Activated CD8-positive, alpha-beta memory T cell treated with anti-CD3 and anti-CD28 coated beads, Interleukin-2, amount 10 ng/mL, durations not matched to agents 7 days and 5 days (primary cell): ENCODE measurements at regions not wholly inside any gene's neighbourhood (a gene's known extent, or its start where the extent isn't known, plus 50 kb on each side); places are given as distances from the start of the nearest gene placed in this dataset.

Source experiments
- ATAC-seq: fragments of 150-1000 bp; cut with Tn5 transposase; one replicate; pipeline ENCODE4 v1.10.0; 2021; ENCODE audit warnings: moderate library complexity
- CTCF ChIA-PET: fragments of 350-600 bp; sonication (Branson Sonifier 250); formaldehyde crosslinking; loops from one replicate; lab custom pipeline; 2021; ENCODE audit warnings: antibody characterized with exemption; lab: Charles Lee
- DNase-seq: peaks from one replicate; pipeline ENCODE4 v3.0.0-alpha.2; 2020
- H3K27ac Mint-ChIP-seq: one replicate; pipeline ENCODE4 v1.8.0; 2021; ENCODE audit warnings: mild to moderate bottlenecking, mixed read lengths
- H3K27me3 Mint-ChIP-seq: one replicate; pipeline ENCODE4 v1.8.0; 2021; ENCODE audit warnings: mixed read lengths
- H3K36me3 Mint-ChIP-seq: one replicate; pipeline ENCODE4 v1.8.0; 2021; ENCODE audit warnings: mild to moderate bottlenecking, mixed read lengths
- H3K4me1 Mint-ChIP-seq: one replicate; pipeline ENCODE4 v1.8.0; 2021; ENCODE audit warnings: mixed read lengths
- H3K4me3 Mint-ChIP-seq: one replicate; pipeline ENCODE4 v1.8.0; 2021; ENCODE audit warnings: mild to moderate bottlenecking, moderate library complexity, mixed read lengths
- H3K9me3 Mint-ChIP-seq: one replicate; pipeline ENCODE4 v1.8.0; 2022; ENCODE audit warnings: low read depth, mixed read lengths

GRCh38 chr7:85620936-85621685 is 434.3 kb upstream of the SEMA3D start:
- CTCF ChIA-PET, result no interaction called here
- no peaks in the 10 kb centered on the region for H3K36me3 Mint-ChIP-seq
- no peaks in the 10 kb centered on the region for H3K4me1 Mint-ChIP-seq
- no peak overlapping the region for H3K4me3 Mint-ChIP-seq
- H3K9me3 Mint-ChIP-seq, result no peaks in the 10 kb centered on the region
- H3K27me3 Mint-ChIP-seq, result no peaks in the 10 kb centered on the region
- H3K27ac Mint-ChIP-seq, result no peak overlapping the region
- no peak for DNase-seq
- ATAC-seq, result no peak

GRCh38 chr7:85619236-85619635 is 432.4 kb upstream of the SEMA3D start:
- Mint-ChIP-seq H3K9me3 (peaks cover 3% of the 10 kb centered on the region), H3K27ac (no peak overlapping the region), H3K27me3 (no peaks in the 10 kb centered on the region), H3K4me1 (no peaks in the 10 kb centered on the region), H3K4me3 (no peak overlapping the region), H3K36me3 (no peaks in the 10 kb centered on the region)
- CTCF ChIA-PET, result no interaction called here
- DNase-seq (no peak), ATAC-seq (no peak)

GRCh38 chr7:85614684-85615083 is 427.8 kb upstream of the SEMA3D start:
- no peaks in the 10 kb centered on the region for H3K4me1 Mint-ChIP-seq
- ATAC-seq (no peak), DNase-seq (no peak)
- H3K4me3 Mint-ChIP-seq, result no peak overlapping the region
- H3K27ac Mint-ChIP-seq, result no peak overlapping the region
- CTCF ChIA-PET, result no interaction called here
- peaks cover 19% of the 10 kb centered on the region for H3K9me3 Mint-ChIP-seq
- no peaks in the 10 kb centered on the region for H3K36me3 Mint-ChIP-seq
- H3K27me3 Mint-ChIP-seq, result no peaks in the 10 kb centered on the region

GRCh38 chr7:85612514-85612913 is 425.7 kb upstream of the SEMA3D start:
- no peak for DNase-seq
- Mint-ChIP-seq H3K27me3 (no peaks in the 10 kb centered on the region), H3K4me3 (no peak overlapping the region), H3K36me3 (no peaks in the 10 kb centered on the region), H3K4me1 (no peaks in the 10 kb centered on the region), H3K9me3 (peaks cover 19% of the 10 kb centered on the region), H3K27ac (no peak overlapping the region)
- no peak for ATAC-seq
- CTCF ChIA-PET, result no interaction called here

- Mint-ChIP-seq H3K4me1 (no peaks in the 10 kb centered on the region), H3K36me3 (no peaks in the 10 kb centered on the region), H3K4me3 (no peak overlapping the region), H3K9me3 (peaks cover 20% of the 10 kb centered on the region), H3K27me3 (no peaks in the 10 kb centered on the region), H3K27ac (no peak overlapping the region)
- ATAC-seq, result no peak
- no peak for DNase-seq
- CTCF ChIA-PET, result no interaction called here
Measured at GRCh38 chr7:85608804-85609203, 421.9 kb upstream of the SEMA3D start.

GRCh38 chr7:85602196-85602595 is 415.3 kb upstream of the SEMA3D start:
- ATAC-seq, result no peak
- H3K4me3 Mint-ChIP-seq, result no peak overlapping the region
- H3K27me3 Mint-ChIP-seq, result no peaks in the 10 kb centered on the region
- H3K27ac Mint-ChIP-seq, result no peak overlapping the region
- H3K4me1 Mint-ChIP-seq, result no peaks in the 10 kb centered on the region
- CTCF ChIA-PET, result no interaction called here
- no peak for DNase-seq
- peaks cover 6% of the 10 kb centered on the region for H3K9me3 Mint-ChIP-seq
- H3K36me3 Mint-ChIP-seq, result no peaks in the 10 kb centered on the region

GRCh38 chr7:85600395-85600794 is 413.5 kb upstream of the SEMA3D start:
- H3K4me1 Mint-ChIP-seq, result no peaks in the 10 kb centered on the region
- H3K27me3 Mint-ChIP-seq, result no peaks in the 10 kb centered on the region
- ATAC-seq, result no peak
- H3K9me3 Mint-ChIP-seq, result peaks cover 2% of the 10 kb centered on the region
- no peaks in the 10 kb centered on the region for H3K36me3 Mint-ChIP-seq
- no peak overlapping the region for H3K27ac Mint-ChIP-seq
- H3K4me3 Mint-ChIP-seq, result no peak overlapping the region
- CTCF ChIA-PET, result no interaction called here
- no peak for DNase-seq

- H3K27me3 Mint-ChIP-seq, result no peaks in the 10 kb centered on the region
- H3K9me3 Mint-ChIP-seq, result no peaks in the 10 kb centered on the region
- DNase-seq, result no peak
- no peak overlapping the region for H3K4me3 Mint-ChIP-seq
- no peaks in the 10 kb centered on the region for H3K36me3 Mint-ChIP-seq
- ATAC-seq, result no peak
- CTCF ChIA-PET, result no interaction called here
- H3K27ac Mint-ChIP-seq, result no peak overlapping the region
- H3K4me1 Mint-ChIP-seq, result no peaks in the 10 kb centered on the region
Measured at GRCh38 chr7:85596827-85597226, 410.0 kb upstream of the SEMA3D start.

GRCh38 chr7:85595750-85596178 is 408.9 kb upstream of the SEMA3D start:
- no peaks in the 10 kb centered on the region for H3K9me3 Mint-ChIP-seq
- no peak for DNase-seq
- no peak overlapping the region for H3K4me3 Mint-ChIP-seq
- no peaks in the 10 kb centered on the region for H3K27me3 Mint-ChIP-seq
- H3K27ac Mint-ChIP-seq, result no peak overlapping the region
- H3K4me1 Mint-ChIP-seq, result no peaks in the 10 kb centered on the region
- CTCF ChIA-PET, result no interaction called here
- no peak for ATAC-seq
- no peaks in the 10 kb centered on the region for H3K36me3 Mint-ChIP-seq

- CTCF ChIA-PET, result no interaction called here
- DNase-seq (no peak), ATAC-seq (no peak)
- Mint-ChIP-seq H3K9me3 (peaks cover 3% of the 10 kb centered on the region), H3K27me3 (no peaks in the 10 kb centered on the region), H3K4me3 (no peak overlapping the region), H3K36me3 (no peaks in the 10 kb centered on the region), H3K27ac (no peak overlapping the region), H3K4me1 (no peaks in the 10 kb centered on the region)
Measured at GRCh38 chr7:85593355-85593754, 406.5 kb upstream of the SEMA3D start.

GRCh38 chr7:85587785-85588184 is 400.9 kb upstream of the SEMA3D start:
- peaks cover 5% of the 10 kb centered on the region for H3K9me3 Mint-ChIP-seq
- H3K36me3 Mint-ChIP-seq, result no peaks in the 10 kb centered on the region
- H3K27me3 Mint-ChIP-seq, result no peaks in the 10 kb centered on the region
- no peak overlapping the region for H3K27ac Mint-ChIP-seq
- ATAC-seq (no peak), DNase-seq (no peak)
- CTCF ChIA-PET, result no interaction called here
- H3K4me1 Mint-ChIP-seq, result no peaks in the 10 kb centered on the region
- no peak overlapping the region for H3K4me3 Mint-ChIP-seq

- CTCF ChIA-PET, result no interaction called here
- H3K4me3 Mint-ChIP-seq, result no peak overlapping the region
- DNase-seq (no peak), ATAC-seq (no peak)
- no peaks in the 10 kb centered on the region for H3K36me3 Mint-ChIP-seq
- H3K27me3 Mint-ChIP-seq, result no peaks in the 10 kb centered on the region
- H3K4me1 Mint-ChIP-seq, result no peaks in the 10 kb centered on the region
- H3K27ac Mint-ChIP-seq, result no peak overlapping the region
- peaks cover 7% of the 10 kb centered on the region for H3K9me3 Mint-ChIP-seq
Measured at GRCh38 chr7:85586091-85586490, 399.2 kb upstream of the SEMA3D start.

- Mint-ChIP-seq H3K9me3 (peaks cover 4% of the 10 kb centered on the region), H3K36me3 (no peaks in the 10 kb centered on the region)
- CTCF ChIA-PET, result no interaction called here
Measured at GRCh38 chr7:85583131-85583953, 396.5 kb upstream of the SEMA3D start.

GRCh38 chr7:85573844-85574243 is 387.0 kb upstream of the SEMA3D start:
- ATAC-seq, result no peak
- DNase-seq, result no peak
- Mint-ChIP-seq H3K4me3 (no peak overlapping the region), H3K27ac (no peak overlapping the region), H3K36me3 (no peaks in the 10 kb centered on the region), H3K27me3 (no peaks in the 10 kb centered on the region), H3K9me3 (no peaks in the 10 kb centered on the region), H3K4me1 (no peaks in the 10 kb centered on the region)
- CTCF ChIA-PET, result no interaction called here

More at GRCh38 chr7:85583131-85583953, 396.5 kb upstream of the SEMA3D start:
- Mint-ChIP-seq H3K27me3 (no peaks in the 10 kb centered on the region), H3K27ac (no peak overlapping the region), H3K4me3 (no peak overlapping the region), H3K4me1 (no peaks in the 10 kb centered on the region)
- no peak for ATAC-seq
- DNase-seq, result no peak
